H1 (cell line): ENCODE measurements at regions not wholly inside any gene's neighbourhood (a gene's known extent, or its start where the extent isn't known, plus 50 kb on each side); places are given as distances from the start of the nearest gene placed in this dataset.

Experiments used
- CTCF ChIA-PET: fragments of 300-600 bp; sonication (Branson Sonifier 250); formaldehyde crosslinking; loops from one replicate; lab custom pipeline; 2021; ENCODE audit not compliant: partially characterized antibody; lab: Charles Lee
- POLR2A ChIA-PET: fragments of 300-600 bp; sonication (Branson Sonifier 250); formaldehyde crosslinking; loops from one replicate; lab custom pipeline; 2021; ENCODE audit warnings: inconsistent platforms; ENCODE audit not compliant: partially characterized antibody; lab: Charles Lee
- DNase-seq, 2 experiments: peaks; one replicate each; pipeline versions ENCODE4 v3.0.0 to v3.0.0-alpha.2; 2010 to 2022; ENCODE audit warnings: low spot score in 2 of 2, low read depth in 1 of 2, mixed read lengths in 1 of 2
- FAIRE-seq: peaks from 2 replicates; lab custom pipeline; 2011; peaks lifted over from hg19 to GRCh38; lab: Jason Lieb, UNC
- H2AFZ ChIP-seq: 2 replicates; pipeline ENCODE4 v1.8.1; 2012; ENCODE audit warnings: low read length, inconsistent platforms
- H2AK5ac ChIP-seq: 2 replicates; pipeline ENCODE4 v1.6.1; 2013; ENCODE audit warnings: low read depth, low read length
- H2BK120ac ChIP-seq: replicated peaks from 2 replicates; pipeline ENCODE3; 2013; ENCODE audit warnings: low read depth, low read length, inconsistent platforms
- H2BK12ac ChIP-seq: 2 replicates; pipeline ENCODE4 v1.6.1; 2013; ENCODE audit warnings: low read depth, low read length
- H2BK15ac ChIP-seq: 2 replicates; pipeline ENCODE4 v1.6.1; 2013; ENCODE audit warnings: low read length
- H2BK20ac ChIP-seq: 2 replicates; pipeline ENCODE4 v1.6.1; 2013; ENCODE audit warnings: low read length
- H2BK5ac ChIP-seq: 2 replicates; pipeline ENCODE4 v1.6.1; 2013; ENCODE audit warnings: low read depth, low read length
- H3K14ac ChIP-seq: 2 replicates; pipeline ENCODE4 v1.6.1; 2013; ENCODE audit warnings: inconsistent platforms; ENCODE audit not compliant: insufficient read length
- H3K18ac ChIP-seq: 2 replicates; pipeline ENCODE4 v1.6.1; 2013; ENCODE audit warnings: low read length; ENCODE audit errors: extremely low read depth
- H3K23ac ChIP-seq: 2 replicates; pipeline ENCODE4 v1.6.1; 2013; ENCODE audit warnings: inconsistent platforms; ENCODE audit not compliant: insufficient read length
- H3K23me2 ChIP-seq: 2 replicates; pipeline ENCODE4 v1.6.1; 2013; ENCODE audit warnings: low read depth, low read length
- H3K27ac ChIP-seq: 2 replicates; pipeline ENCODE4 v1.6.1; 2011; ENCODE audit warnings: low read depth, low read length, inconsistent platforms
- H3K27me3 ChIP-seq, 4 experiments: replicated peaks in 1 of 4; 1 replicate in 1 of 4; 2 replicates in 3 of 4; pipeline versions ENCODE4 v1.6.1 to v1.8.1; 2011 to 2013; ENCODE audit warnings: low read length in 3 of 4, mild to moderate bottlenecking in 3 of 4, inconsistent platforms in 2 of 4, mixed read lengths in 2 of 4, moderate library complexity in 1 of 4; ENCODE audit not compliant: control insufficient read depth in 3 of 4, insufficient read depth in 3 of 4; ENCODE audit errors: extremely low read depth in 1 of 4
- H3K36me3 ChIP-seq, 4 experiments: 2 replicates each; pipeline versions ENCODE4 v1.6.1 to v1.8.1; 2011 to 2013; ENCODE audit warnings: mild to moderate bottlenecking in 4 of 4, low read length in 3 of 4, moderate library complexity in 2 of 4, control low read depth in 1 of 4, inconsistent platforms in 1 of 4; ENCODE audit not compliant: insufficient read depth in 4 of 4, control insufficient read depth in 2 of 4
- H3K4ac ChIP-seq: replicated peaks from 2 replicates; pipeline ENCODE3; 2013; ENCODE audit warnings: low read length, low read depth, mixed read lengths, inconsistent platforms; ENCODE audit not compliant: insufficient read length
- H3K4me1 ChIP-seq, 4 experiments: replicated peaks in 1 of 4; 1 replicate in 1 of 4; 2 replicates in 3 of 4; pipeline versions ENCODE4 v1.6.1 to v1.8.1; 2011 to 2013; ENCODE audit warnings: low read length in 3 of 4, inconsistent platforms in 2 of 4, mixed read lengths in 1 of 4; ENCODE audit not compliant: insufficient read depth in 4 of 4, control insufficient read depth in 3 of 4
- H3K4me2 ChIP-seq, 2 experiments: 2 replicates each; pipeline versions ENCODE4 v1.6.1 to v1.8.1; 2011 to 2013; ENCODE audit warnings: low read depth in 2 of 2, low read length in 2 of 2, control low read depth in 1 of 2, inconsistent platforms in 1 of 2, mild to moderate bottlenecking in 1 of 2; ENCODE audit not compliant: insufficient read depth in 1 of 2
- H3K4me3 ChIP-seq, 4 experiments: fragments of 200-600, 300-600 bp in 1 of 4; sonication (generic), shearing (Covaris generic), sonication (Bioruptor Twin) in 1 of 4; 2 replicates each; pipeline versions ENCODE4 v1.5.1 to v1.8.1; 2011 to 2016; ENCODE audit warnings: low read length in 4 of 4, low read depth in 3 of 4, control low read depth in 2 of 4, inconsistent platforms in 2 of 4, mild to moderate bottlenecking in 2 of 4, mixed read lengths in 1 of 4, moderate library complexity in 1 of 4; ENCODE audit not compliant: insufficient read depth in 2 of 4; ENCODE audit errors: extremely low read depth in 1 of 4
- H3K56ac ChIP-seq: replicated peaks from 2 replicates; pipeline ENCODE3; 2013; ENCODE audit warnings: low read depth, mild to moderate bottlenecking, mixed read lengths, low read length, inconsistent platforms; ENCODE audit not compliant: insufficient read length
- H3K79me1 ChIP-seq: 2 replicates; pipeline ENCODE4 v1.6.1; 2013; ENCODE audit warnings: low read depth, low read length, control low read depth
- H3K79me2 ChIP-seq, 2 experiments: 2 replicates each; pipeline versions ENCODE4 v1.6.1 to v1.8.1; 2012 to 2013; ENCODE audit warnings: low read length in 2 of 2, mild to moderate bottlenecking in 2 of 2, inconsistent platforms in 1 of 2; ENCODE audit not compliant: insufficient read depth in 2 of 2, control insufficient read depth in 1 of 2
- H3K9ac ChIP-seq, 4 experiments: replicated peaks in 1 of 4; 1 replicate in 1 of 4; 2 replicates in 3 of 4; pipeline versions ENCODE4 v1.6.1 to v1.8.1; 2011 to 2013; ENCODE audit warnings: low read depth in 3 of 4, low read length in 3 of 4, control low read depth in 2 of 4, mild to moderate bottlenecking in 2 of 4, moderate library complexity in 2 of 4, inconsistent platforms in 1 of 4; ENCODE audit errors: extremely low read depth in 1 of 4
- H3K9me3 ChIP-seq, 2 experiments: 2 replicates each; pipeline versions ENCODE4 v1.6.1 to v1.8.1; 2012 to 2013; ENCODE audit warnings: mild to moderate bottlenecking in 2 of 2, moderate library complexity in 2 of 2, control low read depth in 1 of 2, inconsistent platforms in 1 of 2, low read depth in 1 of 2, low read length in 1 of 2, mixed read lengths in 1 of 2; ENCODE audit not compliant: insufficient read depth in 2 of 2
- H4K20me1 ChIP-seq, 2 experiments: replicated peaks in 1 of 2; 2 replicates each; pipeline versions ENCODE3 to v1.8.1; 2011 to 2013; ENCODE audit warnings: inconsistent platforms in 2 of 2, low read length in 2 of 2, mild to moderate bottlenecking in 1 of 2; ENCODE audit not compliant: insufficient read depth in 2 of 2, control insufficient read depth in 1 of 2
- H4K5ac ChIP-seq: 2 replicates; pipeline ENCODE4 v1.6.1; 2013; ENCODE audit warnings: low read length, low read depth, mixed read lengths, inconsistent platforms; ENCODE audit not compliant: insufficient read length
- H4K8ac ChIP-seq: 2 replicates; pipeline ENCODE4 v1.8.0; 2013; ENCODE audit warnings: mild to moderate bottlenecking, moderate library complexity, low read length, inconsistent platforms; ENCODE audit not compliant: insufficient read depth; ENCODE audit errors: extremely low read depth
- H4K91ac ChIP-seq: replicated peaks from 2 replicates; pipeline ENCODE3; 2013; ENCODE audit warnings: low read length, mixed read lengths, inconsistent platforms; ENCODE audit not compliant: insufficient read length
- GTF2F1 ChIP-seq: IDR thresholded peaks from 2 replicates; pipeline ENCODE4 v1.6.1; 2012; ENCODE audit warnings: low read depth, low read length, improper control_type of control experiment, borderline replicate concordance
- JUN ChIP-seq: IDR thresholded peaks from 2 replicates; pipeline ENCODE4 v1.6.1; 2011; ENCODE audit warnings: low read depth, mild to moderate bottlenecking, improper control_type of control experiment, low read length
- JUND ChIP-seq: IDR thresholded peaks from 2 replicates; pipeline ENCODE4 v1.6.1; 2011; ENCODE audit warnings: mild to moderate bottlenecking, improper control_type of control experiment, low read length
- KDM1A ChIP-seq: fragments of 200-600, 300-600 bp; sonication (generic); IDR thresholded peaks from 2 replicates; pipeline ENCODE4 v1.7.1; 2016; ENCODE audit warnings: mild to moderate bottlenecking, low read length, borderline replicate concordance
- KDM5A ChIP-seq: fragments of 200-600 bp; IDR thresholded peaks from 2 replicates; pipeline ENCODE4 v1.7.1; 2012; ENCODE audit warnings: mild to moderate bottlenecking, low read length, inconsistent platforms, mixed read lengths
- POLR2AphosphoS5 ChIP-seq: IDR thresholded peaks from 2 replicates; pipeline ENCODE4 v1.6.1; 2011; ENCODE audit warnings: low read depth, low read length
- SP2 ChIP-seq: IDR thresholded peaks from 2 replicates; pipeline ENCODE4 v1.6.1; 2012; ENCODE audit warnings: mild to moderate bottlenecking, low read length, inconsistent platforms
- TBP ChIP-seq: IDR thresholded peaks from 2 replicates; pipeline ENCODE4 v1.6.1; 2011; ENCODE audit warnings: low read depth, low read length, improper control_type of control experiment
- TCF12 ChIP-seq: IDR thresholded peaks from 2 replicates; pipeline ENCODE4 v1.6.1; 2011; ENCODE audit warnings: low read depth, mild to moderate bottlenecking, low read length

GRCh38 chr2:180356676-180357075 is 349.6 kb upstream of the CWC22 start:
- no peak overlapping the region for H3K4me3 ChIP-seq
- H3K18ac ChIP-seq = no peak overlapping the region
- no peak overlapping the region for H2BK20ac ChIP-seq
- H3K27me3 ChIP-seq = no peaks in the 10 kb centered on the region
- H2BK5ac ChIP-seq = no peak overlapping the region
- no peak overlapping the region for H3K14ac ChIP-seq
- H4K91ac ChIP-seq = no peak overlapping the region
- POLR2A ChIA-PET = no interaction called here
- no peaks in the 10 kb centered on the region for H3K79me1 ChIP-seq
- H3K9me3 ChIP-seq = no peaks in the 10 kb centered on the region
- no peak overlapping the region for H4K5ac ChIP-seq
- CTCF ChIA-PET = interaction anchor here (0.9 to 2.1 kb wide), 2 partner anchors 13 to 41 kb away, joined by 3 to 6 read pairs; no protein-coding TSS in a partner anchor
- no peaks in the 10 kb centered on the region for H3K79me2 ChIP-seq
- no peak overlapping the region for H3K56ac ChIP-seq
- H2BK120ac ChIP-seq = no peak overlapping the region
- H2AFZ ChIP-seq = no peak overlapping the region
- H3K27ac ChIP-seq = no peak overlapping the region
- H2BK15ac ChIP-seq = no peak overlapping the region
- H2BK12ac ChIP-seq = no peak overlapping the region
- H3K23ac ChIP-seq = no peak overlapping the region
- no peak overlapping the region for H3K4ac ChIP-seq
- FAIRE-seq (no peak), DNase-seq (no peak)
- no peak overlapping the region for H3K4me2 ChIP-seq
- H3K36me3 ChIP-seq = no peaks in the 10 kb centered on the region
- H3K23me2 ChIP-seq = no peaks in the 10 kb centered on the region
- 0 out of 7 replicates have a peak, but pooled peaks cover 0 to 3% (median 0%) of the 10 kb centered on the region in 4 experiments for H3K4me1 ChIP-seq
- no peak overlapping the region for H2AK5ac ChIP-seq
- H4K8ac ChIP-seq = no peak overlapping the region
- no peaks in the 10 kb centered on the region for H4K20me1 ChIP-seq
- no peak overlapping the region for H3K9ac ChIP-seq
- TF ChIP-seq KDM5A (no peak), JUND (no peak), TCF12 (no peak), TBP (no peak), POLR2AphosphoS5 (no peak), GTF2F1 (no peak), KDM1A (no peak), JUN (no peak), SP2 (no peak)
